Osteocyte (in vitro differentiated cells): ENCODE measurements at regions not wholly inside any gene's neighbourhood (a gene's known extent, or its start where the extent isn't known, plus 50 kb on each side); places are given as distances from the start of the nearest gene placed in this dataset.

Experiments used
- DNase-seq: peaks from one replicate; pipeline ENCODE4 v3.0.0; 2021; ENCODE audit warnings: mixed read lengths; ENCODE audit not compliant: unreplicated experiment; ENCODE audit errors: extremely low spot score
- H3K27ac Mint-ChIP-seq: one replicate; pipeline ENCODE4 v1.8.0; 2021; ENCODE audit warnings: mild to moderate bottlenecking, mixed read lengths; ENCODE audit not compliant: unreplicated experiment
- H3K27me3 Mint-ChIP-seq: one replicate; pipeline ENCODE4 v1.8.0; 2021; ENCODE audit warnings: mixed read lengths; ENCODE audit not compliant: unreplicated experiment
- H3K36me3 Mint-ChIP-seq: one replicate; pipeline ENCODE4 v1.8.0; 2021; ENCODE audit warnings: mixed read lengths; ENCODE audit not compliant: unreplicated experiment
- H3K4me1 Mint-ChIP-seq: one replicate; pipeline ENCODE4 v1.8.0; 2021; ENCODE audit warnings: mixed read lengths; ENCODE audit not compliant: unreplicated experiment
- H3K4me3 Mint-ChIP-seq: one replicate; pipeline ENCODE4 v1.8.0; 2021; ENCODE audit warnings: mild to moderate bottlenecking, moderate library complexity, mixed read lengths; ENCODE audit not compliant: unreplicated experiment
- H3K9me3 Mint-ChIP-seq: one replicate; pipeline ENCODE4 v1.8.0; 2021; ENCODE audit warnings: mixed read lengths; ENCODE audit not compliant: unreplicated experiment
- CTCF ChIP-seq: fragments of 200-600 bp; sonication (generic); IDR thresholded peaks from 2 replicates; pipeline ENCODE4 v1.5.0; 2021; ENCODE audit warnings: antibody characterized with exemption, mild to moderate bottlenecking, moderate library complexity

- no peak for TF ChIP-seq CTCF
- H3K9me3 Mint-ChIP-seq: no peaks in the 10 kb centered on the region
- H3K27ac Mint-ChIP-seq: no peak overlapping the region
- no peaks in the 10 kb centered on the region for H3K27me3 Mint-ChIP-seq
- no peaks in the 10 kb centered on the region for H3K36me3 Mint-ChIP-seq
- no peak for DNase-seq
- H3K4me3 Mint-ChIP-seq: no peak overlapping the region
- no peaks in the 10 kb centered on the region for H3K4me1 Mint-ChIP-seq
Observed at GRCh38 chr13:111789011-111789410, 277.9 kb upstream of the SOX1 start.

- DNase-seq: peak; percentile 71
- Mint-ChIP-seq H3K36me3 (no peaks in the 10 kb centered on the region), H3K9me3 (no peaks in the 10 kb centered on the region), H3K4me1 (no peaks in the 10 kb centered on the region), H3K27ac (no peak overlapping the region), H3K4me3 (no peak overlapping the region), H3K27me3 (no peaks in the 10 kb centered on the region)
- no peak for TF ChIP-seq CTCF
Observed at GRCh38 chr13:111789420-111789819, 277.5 kb upstream of the SOX1 start.

DNA sequence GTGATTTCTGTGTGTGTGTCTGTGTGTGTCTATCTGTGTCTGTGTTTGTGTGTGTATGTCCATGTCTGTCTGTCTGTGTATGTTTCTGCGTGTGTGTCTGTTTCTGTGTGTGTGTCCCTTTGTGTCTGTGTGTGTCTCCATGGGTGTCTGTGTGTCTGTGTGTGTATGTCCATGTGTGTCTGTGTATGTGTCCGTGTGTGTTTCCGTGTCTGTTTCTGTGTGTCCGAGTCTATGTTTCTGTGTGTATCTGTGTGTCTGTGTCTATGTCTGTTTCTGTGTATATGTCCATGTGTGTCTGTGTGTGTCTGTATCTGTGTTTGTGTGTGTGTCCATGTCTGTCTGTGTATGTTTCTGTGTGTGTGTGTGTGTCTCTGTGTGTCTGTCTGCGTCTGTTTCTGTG lies 276.3 kb upstream of the SOX1 start:
- DNase-seq: peak; percentile 59
- H3K36me3 Mint-ChIP-seq: no peaks in the 10 kb centered on the region
- no peaks in the 10 kb centered on the region for H3K4me1 Mint-ChIP-seq
- H3K4me3 Mint-ChIP-seq: no peak overlapping the region
- H3K27me3 Mint-ChIP-seq: no peaks in the 10 kb centered on the region
- H3K9me3 Mint-ChIP-seq: no peaks in the 10 kb centered on the region
- H3K27ac Mint-ChIP-seq: no peak overlapping the region
- no peak for TF ChIP-seq CTCF

GRCh38 chr13:111791131-111791530 lies 275.8 kb upstream of the SOX1 start:
- peak; percentile 21 for DNase-seq
- Mint-ChIP-seq H3K9me3 (no peaks in the 10 kb centered on the region), H3K4me1 (no peaks in the 10 kb centered on the region), H3K27me3 (no peaks in the 10 kb centered on the region), H3K4me3 (no peak overlapping the region), H3K36me3 (no peaks in the 10 kb centered on the region), H3K27ac (no peak overlapping the region)
- TF ChIP-seq CTCF: no peak

DNA sequence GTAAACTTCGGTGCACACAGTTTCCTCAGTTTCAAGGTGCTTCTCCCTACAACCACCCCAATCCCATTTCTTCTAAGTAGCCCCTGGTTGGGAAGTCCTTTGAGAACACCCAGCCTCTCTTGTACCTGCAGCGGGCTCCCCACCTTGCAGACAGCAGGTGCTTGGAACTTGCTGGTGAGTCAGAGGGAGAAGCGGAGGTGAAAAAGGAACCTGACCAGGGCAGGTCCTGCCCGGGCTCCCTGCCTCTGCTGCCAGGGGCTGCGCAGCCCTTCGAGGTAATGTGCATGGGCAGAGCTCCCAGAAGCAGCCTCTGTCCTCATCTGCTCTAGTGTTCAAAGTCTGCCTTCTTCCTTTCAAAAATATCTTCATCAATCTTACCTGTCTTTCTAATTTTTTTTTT lies 274.0 kb upstream of the SOX1 start:
- DNase-seq: peak; percentile 65
- Mint-ChIP-seq H3K9me3 (no peaks in the 10 kb centered on the region), H3K36me3 (no peaks in the 10 kb centered on the region), H3K4me1 (no peaks in the 10 kb centered on the region), H3K27me3 (no peaks in the 10 kb centered on the region), H3K4me3 (no peak overlapping the region), H3K27ac (no peak overlapping the region)
- TF ChIP-seq CTCF: no peak
